Stomach (tissue), 4 donors: ENCODE measurements at regions not wholly inside any gene's neighbourhood (a gene's known extent, or its start where the extent isn't known, plus 50 kb on each side); places are given as distances from the start of the nearest gene placed in this dataset.
"Not testable (repeated sequence)": the region's sequence is repeated elsewhere in the genome, so short reads cannot be mapped to it uniquely, and the experiment has no call there.

Experiments used
- POLR2A ChIP-seq, 4 donors: fragments of 450-650 bp; IDR thresholded peaks; one replicate each; pipeline ENCODE4 v1.6.1; 2016; ENCODE audit warnings: antibody characterized with exemption in 4 of 4, control low read depth in 2 of 4, mild to moderate bottlenecking in 1 of 4, moderate library complexity in 1 of 4
- TF ChIP-seq, protein P1 (sequence below), 7 experiments: fragments of 450-650 bp in 4 of 7; fragments of 200-600 bp in 3 of 7; sonication (generic) in 3 of 7; IDR thresholded peaks; one replicate each; pipeline ENCODE4 v1.5.1; 2016 to 2019; ENCODE audit warnings: antibody characterized with exemption in 7 of 7, control low read depth in 2 of 7, mild to moderate bottlenecking in 1 of 7

DNA sequence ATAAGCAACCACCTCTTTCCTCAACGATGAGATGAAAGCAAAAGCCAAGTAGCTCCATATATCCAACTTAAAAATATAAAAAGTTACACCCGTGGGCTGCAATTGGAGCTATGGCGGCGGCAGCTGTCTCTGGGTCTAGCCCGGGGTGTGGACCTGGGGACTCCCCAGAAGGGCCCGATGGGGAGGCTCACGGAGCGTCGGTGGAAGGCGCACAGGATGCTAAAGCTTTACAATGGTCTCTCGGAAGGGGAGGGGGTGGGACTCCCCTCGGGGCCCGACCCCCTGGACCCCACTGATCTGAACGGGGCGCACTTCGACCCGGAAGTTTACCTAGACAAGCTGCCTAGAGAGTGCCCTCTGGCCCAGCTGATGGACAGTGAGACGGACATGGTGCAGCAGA lies 118.7 kb upstream of the HMX1 start:
- TF ChIP-seq, protein P1, sequence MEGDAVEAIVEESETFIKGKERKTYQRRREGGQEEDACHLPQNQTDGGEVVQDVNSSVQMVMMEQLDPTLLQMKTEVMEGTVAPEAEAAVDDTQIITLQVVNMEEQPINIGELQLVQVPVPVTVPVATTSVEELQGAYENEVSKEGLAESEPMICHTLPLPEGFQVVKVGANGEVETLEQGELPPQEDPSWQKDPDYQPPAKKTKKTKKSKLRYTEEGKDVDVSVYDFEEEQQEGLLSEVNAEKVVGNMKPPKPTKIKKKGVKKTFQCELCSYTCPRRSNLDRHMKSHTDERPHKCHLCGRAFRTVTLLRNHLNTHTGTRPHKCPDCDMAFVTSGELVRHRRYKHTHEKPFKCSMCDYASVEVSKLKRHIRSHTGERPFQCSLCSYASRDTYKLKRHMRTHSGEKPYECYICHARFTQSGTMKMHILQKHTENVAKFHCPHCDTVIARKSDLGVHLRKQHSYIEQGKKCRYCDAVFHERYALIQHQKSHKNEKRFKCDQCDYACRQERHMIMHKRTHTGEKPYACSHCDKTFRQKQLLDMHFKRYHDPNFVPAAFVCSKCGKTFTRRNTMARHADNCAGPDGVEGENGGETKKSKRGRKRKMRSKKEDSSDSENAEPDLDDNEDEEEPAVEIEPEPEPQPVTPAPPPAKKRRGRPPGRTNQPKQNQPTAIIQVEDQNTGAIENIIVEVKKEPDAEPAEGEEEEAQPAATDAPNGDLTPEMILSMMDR (IDR thresholded peaks at IDR 0.05): not testable (repeated sequence)
- not testable (repeated sequence) for TF ChIP-seq POLR2A (IDR thresholded peaks at IDR 0.05)
